ELF-1 (cell line): ENCODE measurements at regions not wholly inside any gene's neighbourhood (a gene's known extent, or its start where the extent isn't known, plus 50 kb on each side); places are given as distances from the start of the nearest gene placed in this dataset.
"Not testable (repeated sequence)": the region's sequence is repeated elsewhere in the genome, so short reads cannot be mapped to it uniquely, and the experiment has no call there.

Experiments used
- DNase-seq: peaks from one replicate; pipeline ENCODE4 v3.0.0-alpha.2; 2016; ENCODE audit warnings: low read depth, low spot score

GRCh38 chr5:51802551-51803184 is 419.4 kb downstream of the ISL1 start:
- DNase-seq: no peak

- no peak for DNase-seq
These were observed 423.4 kb downstream of the ISL1 start for GRCh38 chr5:51806677-51807076.

- no peak for DNase-seq
These were observed 427.3 kb downstream of the ISL1 start for GRCh38 chr5:51810592-51810991.

- peak; percentile 1 for DNase-seq
These were observed 428.7 kb downstream of the ISL1 start for GRCh38 chr5:51811883-51812471.

GRCh38 chr5:51814817-51815216 is 431.6 kb downstream of the ISL1 start:
- not testable (repeated sequence) for DNase-seq

- no peak for DNase-seq
These were observed 433.2 kb downstream of the ISL1 start for GRCh38 chr5:51816427-51816826.

- DNase-seq: no peak
These were observed 438.4 kb downstream of the ISL1 start for GRCh38 chr5:51821697-51822096.

GRCh38 chr5:51829230-51829629 is 446.0 kb downstream of the ISL1 start:
- DNase-seq: no peak

GRCh38 chr5:51829691-51830090 is 446.4 kb downstream of the ISL1 start:
- DNase-seq: no peak

GRCh38 chr5:51832934-51833470 is 449.8 kb downstream of the ISL1 start:
- DNase-seq: no peak

GRCh38 chr5:51838459-51838858 is 455.2 kb downstream of the ISL1 start:
- DNase-seq: no peak

- DNase-seq: no peak
These were observed 460.6 kb downstream of the ISL1 start for GRCh38 chr5:51843893-51844292.

- DNase-seq: no peak
These were observed 462.8 kb downstream of the ISL1 start for GRCh38 chr5:51846015-51846414.

- DNase-seq: no peak
These were observed 476.4 kb downstream of the ISL1 start for GRCh38 chr5:51859624-51860023.

GRCh38 chr5:51860532-51861018 is 477.3 kb downstream of the ISL1 start:
- DNase-seq: no peak

GRCh38 chr5:51872144-51872543 is 488.9 kb downstream of the ISL1 start:
- no peak for DNase-seq

GRCh38 chr5:51881901-51882300 is 498.7 kb downstream of the ISL1 start:
- DNase-seq: peak; percentile 71

- DNase-seq: peak; percentile 48
These were observed 499.4 kb downstream of the ISL1 start for GRCh38 chr5:51882647-51883046.

- no peak for DNase-seq
These were observed 506.5 kb downstream of the ISL1 start for GRCh38 chr5:51889703-51890102.

- DNase-seq: no peak
These were observed 507.3 kb downstream of the ISL1 start for GRCh38 chr5:51890435-51891116.

GRCh38 chr5:51892680-51893079 is 509.4 kb downstream of the ISL1 start:
- no peak for DNase-seq

- DNase-seq: no peak
These were observed 512.6 kb downstream of the ISL1 start for GRCh38 chr5:51895834-51896233.

- DNase-seq: no peak
These were observed 519.3 kb downstream of the ISL1 start for GRCh38 chr5:51902512-51902911.
